VCaP (cell line): ENCODE measurements at regions not wholly inside any gene's neighbourhood (a gene's known extent, or its start where the extent isn't known, plus 50 kb on each side); places are given as distances from the start of the nearest gene placed in this dataset.

ENCODE experiments used
- H3K27ac ChIP-seq: fragments of 450-650 bp; 2 replicates; pipeline ENCODE4 v1.5.1; 2017
- TF ChIP-seq, protein P1 (sequence below): fragments of 450-650 bp; conservative IDR thresholded peaks from 2 replicates; pipeline ENCODE4 v1.5.1; 2017; ENCODE audit warnings: mild to moderate bottlenecking, moderate library complexity

GRCh38 chr1:83543222-83543973, 455.5 kb downstream of the TTLL7 start:
- TF ChIP-seq, protein P1, sequence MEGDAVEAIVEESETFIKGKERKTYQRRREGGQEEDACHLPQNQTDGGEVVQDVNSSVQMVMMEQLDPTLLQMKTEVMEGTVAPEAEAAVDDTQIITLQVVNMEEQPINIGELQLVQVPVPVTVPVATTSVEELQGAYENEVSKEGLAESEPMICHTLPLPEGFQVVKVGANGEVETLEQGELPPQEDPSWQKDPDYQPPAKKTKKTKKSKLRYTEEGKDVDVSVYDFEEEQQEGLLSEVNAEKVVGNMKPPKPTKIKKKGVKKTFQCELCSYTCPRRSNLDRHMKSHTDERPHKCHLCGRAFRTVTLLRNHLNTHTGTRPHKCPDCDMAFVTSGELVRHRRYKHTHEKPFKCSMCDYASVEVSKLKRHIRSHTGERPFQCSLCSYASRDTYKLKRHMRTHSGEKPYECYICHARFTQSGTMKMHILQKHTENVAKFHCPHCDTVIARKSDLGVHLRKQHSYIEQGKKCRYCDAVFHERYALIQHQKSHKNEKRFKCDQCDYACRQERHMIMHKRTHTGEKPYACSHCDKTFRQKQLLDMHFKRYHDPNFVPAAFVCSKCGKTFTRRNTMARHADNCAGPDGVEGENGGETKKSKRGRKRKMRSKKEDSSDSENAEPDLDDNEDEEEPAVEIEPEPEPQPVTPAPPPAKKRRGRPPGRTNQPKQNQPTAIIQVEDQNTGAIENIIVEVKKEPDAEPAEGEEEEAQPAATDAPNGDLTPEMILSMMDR = no peak
- H3K27ac ChIP-seq = no peak overlapping the region

DNA sequence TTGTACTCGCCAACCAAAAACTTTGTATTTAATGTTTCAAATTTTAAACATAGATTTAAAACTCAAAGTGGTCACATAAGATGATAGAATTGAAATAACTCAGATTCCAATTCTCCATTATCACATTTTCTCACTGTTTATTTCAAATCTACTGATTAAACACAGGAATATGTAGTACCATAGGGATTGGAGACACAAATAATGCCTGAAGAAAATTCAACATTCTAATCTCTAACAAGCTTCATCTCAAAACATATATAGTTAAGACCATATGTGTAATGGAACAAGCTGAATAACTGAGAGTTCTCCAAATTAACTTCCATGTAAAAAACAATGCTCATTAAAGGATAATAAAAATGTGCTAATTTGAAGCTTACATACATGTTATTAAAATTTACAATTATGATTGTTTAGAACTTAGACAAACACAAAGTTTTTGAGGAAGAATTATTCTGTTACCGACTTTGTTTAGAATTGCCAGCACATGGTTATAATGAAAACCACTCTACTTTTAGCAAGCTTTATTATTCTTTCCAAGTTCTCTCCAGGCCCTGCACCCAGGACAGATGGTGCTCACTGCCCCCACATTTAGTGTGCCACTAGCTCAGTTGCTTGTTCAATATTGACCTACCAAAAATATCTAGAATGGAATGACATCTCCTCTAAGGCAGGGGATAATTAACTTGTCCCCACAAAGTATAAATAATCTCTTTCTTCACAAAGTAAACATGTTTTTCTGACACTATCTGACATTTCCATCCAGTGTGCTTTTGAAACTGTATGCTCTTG, 467.2 kb downstream of the TTLL7 start:
- TF ChIP-seq, protein P1 = no peak
- H3K27ac ChIP-seq = no peak overlapping the region

GRCh38 chr1:83530506-83530905, 468.4 kb downstream of the TTLL7 start:
- H3K27ac ChIP-seq = no peak overlapping the region
- TF ChIP-seq, protein P1 = no peak

- no peak overlapping the region for H3K27ac ChIP-seq
- TF ChIP-seq, protein P1 = no peak
These were observed 470.9 kb downstream of the TTLL7 start for GRCh38 chr1:83527987-83528386.

DNA sequence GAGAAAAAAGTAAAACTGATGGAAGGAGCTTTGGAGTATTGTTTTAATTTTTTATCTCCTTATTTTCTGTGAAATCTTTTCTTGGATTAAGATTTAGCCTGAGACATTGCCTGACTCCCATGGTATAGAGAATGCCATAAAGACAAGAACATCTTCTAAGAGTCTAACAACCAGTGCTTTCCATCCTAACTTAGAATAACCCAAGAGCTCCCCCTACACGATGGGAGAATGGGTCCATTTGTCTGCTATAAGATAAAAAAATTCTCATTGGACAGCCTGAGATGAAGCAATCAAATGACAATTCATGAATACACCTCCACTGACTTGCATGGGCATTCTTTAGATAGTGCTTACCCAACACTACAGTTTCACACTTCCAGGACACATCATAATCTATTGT, 478.1 kb downstream of the TTLL7 start:
- H3K27ac ChIP-seq = no peak overlapping the region
- TF ChIP-seq, protein P1 = no peak

- TF ChIP-seq, protein P1 = no peak
- H3K27ac ChIP-seq = no peak overlapping the region
These were observed 482.6 kb downstream of the TTLL7 start for GRCh38 chr1:83516369-83516768.

DNA sequence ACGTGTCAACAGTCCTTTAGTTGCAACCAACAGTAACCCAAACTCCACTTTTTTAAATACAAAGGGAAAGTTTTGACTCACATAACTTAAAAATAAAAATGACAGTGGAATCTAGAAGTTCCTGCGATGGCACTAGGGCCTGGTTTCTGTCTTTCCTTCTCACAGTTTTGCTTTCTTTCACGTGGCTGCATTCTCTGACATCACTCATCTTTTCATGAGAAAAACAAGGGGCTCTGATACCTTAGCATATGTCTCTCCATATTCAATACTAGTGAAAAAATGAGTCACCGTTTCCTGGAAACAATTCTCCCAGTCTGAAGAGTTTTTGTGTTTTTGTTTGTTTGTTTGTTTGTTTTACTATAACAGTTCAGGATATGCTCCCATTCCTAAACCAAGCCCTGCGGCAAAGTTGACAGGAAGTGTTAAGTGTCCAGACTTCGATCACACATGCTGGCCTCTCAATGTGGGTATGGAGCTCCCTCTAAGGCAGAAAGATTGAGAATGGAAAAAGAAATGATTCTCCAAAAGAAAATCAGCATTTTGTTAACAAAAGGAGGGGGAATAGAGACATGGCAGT, 483.3 kb downstream of the TTLL7 start:
- H3K27ac ChIP-seq = no peak overlapping the region
- TF ChIP-seq, protein P1 = no peak
